ENCODE measurements at regions not wholly inside any gene's neighbourhood (a gene's known extent, or its start where the extent isn't known, plus 50 kb on each side); places are given as distances from the start of the nearest gene placed in this dataset.

DNA sequence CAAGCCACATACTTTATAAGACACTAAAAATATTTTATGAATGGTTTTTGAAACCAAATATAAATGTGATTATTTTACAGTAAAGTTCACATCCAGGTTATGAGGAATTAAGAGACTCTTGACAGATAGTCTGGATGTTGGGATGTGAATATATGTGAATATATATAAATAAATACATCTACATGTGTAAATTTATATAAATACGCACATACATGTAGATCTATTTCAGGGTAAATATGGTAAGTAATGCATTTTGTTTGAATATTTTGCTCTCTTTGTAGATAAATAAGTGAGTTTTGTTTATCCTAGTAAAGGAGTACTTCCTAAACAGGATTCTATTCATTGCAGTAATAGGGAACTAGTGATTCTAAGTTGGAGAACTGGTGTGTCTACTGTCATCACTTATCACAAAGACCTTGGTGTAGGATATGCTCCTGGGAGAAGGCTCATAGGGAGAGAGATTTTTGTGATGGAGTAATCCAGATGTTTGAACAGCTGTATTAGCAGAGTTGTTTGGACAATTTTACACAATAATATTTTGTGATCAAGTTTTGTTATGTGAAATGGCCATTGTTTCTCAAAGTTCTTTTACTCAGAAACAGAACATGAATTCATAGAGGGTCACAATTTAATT is 60.2 kb upstream of the NT5C1B start:
- Histone ChIP-seq H2AK5ac (ENCODE audit: low read depth, low read length) (no peak overlapping the region), H3K23ac (ENCODE audit: low read depth, low read length) (no peak overlapping the region), H3K4ac (ENCODE audit: low read depth, low read length) (no peak overlapping the region), H3K4me3 (ENCODE audit: insufficient read depth, low read depth, low read length) (no peak overlapping the region), H3K9me3 (ENCODE audit: control insufficient read depth, insufficient read depth, low read length) (no peaks in the 10 kb centered on the region), H2BK15ac (ENCODE audit: low read depth, low read length) (no peak overlapping the region), H4K8ac (ENCODE audit: low read depth in 2 of 2, low read length in 2 of 2) (no peak overlapping the region), H2AFZ (replicated peaks; ENCODE audit: low read length, poor library complexity) (no peak overlapping the region), H4K91ac (ENCODE audit: insufficient read depth, low read depth, low read length) (no peak overlapping the region), H2BK5ac (ENCODE audit: low read depth, low read length, poor library complexity, severe bottlenecking) (no peak overlapping the region), H3K27ac (ENCODE audit: insufficient read depth, low read length) (no peak overlapping the region), H3K36me3 (ENCODE audit: control insufficient read depth, insufficient read depth, low read length) (no peaks in the 10 kb centered on the region), H3K9ac (ENCODE audit: low read depth, low read length) (no peak overlapping the region), H4K5ac (ENCODE audit: low read depth, low read length) (no peak overlapping the region), H3K56ac (ENCODE audit: extremely low read depth, insufficient read depth, low read length) (no peak overlapping the region), H4K20me1 (ENCODE audit: insufficient read depth, low read length) (no peaks in the 10 kb centered on the region), H3K18ac (ENCODE audit: low read depth, low read length) (no peak overlapping the region), H3K14ac (replicated peaks; ENCODE audit: low read depth, low read length) (no peak overlapping the region), H3K79me1 (ENCODE audit: low read depth in 1 of 2, low read length in 2 of 2) (no peaks in the 10 kb centered on the region), H3K27me3 (ENCODE audit: control insufficient read depth, insufficient read depth, low read length) (no peaks in the 10 kb centered on the region), H2BK120ac (ENCODE audit: low read depth, low read length) (no peak overlapping the region), H3K4me1 (ENCODE audit: control insufficient read depth, insufficient read depth, low read length) (peaks cover 2% of the 10 kb centered on the region; the same call in 1 of the 2 replicates), H2BK20ac (ENCODE audit: low read depth, low read length) (no peak overlapping the region), H3K4me2 (ENCODE audit: low read depth, low read length) (no peak overlapping the region), H2AK9ac (replicated peaks; ENCODE audit: low read depth, low read length, poor library complexity) (no peak overlapping the region), H3K9me1 (ENCODE audit: insufficient read depth, low read length) (no peaks in the 10 kb centered on the region)
- dilution Hi-C loops (cut with HindIII; ENCODE audit: low sequenced_read_pairs, unreplicated experiment) (no loop called here), in situ Hi-C loops (cut with MboI; ENCODE audit: low sequenced_read_pairs) (no loop called here), intact Hi-C loops (cut with micrococcal nuclease) (no loop called here)
- ATAC-seq (ENCODE audit: low read depth) (no peak), DNase-seq (no peak)
- ChIA-PET POLR2A (ENCODE audit: unreplicated experiment) (no interaction called here), CTCF (no interaction called here)
- no TSS peak for BruUV-seq (replicated peaks)
- TF ChIP-seq RFX5 (IDR thresholded peaks at IDR 0.05; ENCODE audit: low read depth, low read length) = no peak
- no peak for TF ChIP-seq BHLHE40 (IDR thresholded peaks at IDR 0.05; ENCODE audit: low read depth, low read length)
- TF ChIP-seq RAD21 (IDR thresholded peaks at IDR 0.05; ENCODE audit: low read length) = no peak
- TF ChIP-seq, protein P1, sequence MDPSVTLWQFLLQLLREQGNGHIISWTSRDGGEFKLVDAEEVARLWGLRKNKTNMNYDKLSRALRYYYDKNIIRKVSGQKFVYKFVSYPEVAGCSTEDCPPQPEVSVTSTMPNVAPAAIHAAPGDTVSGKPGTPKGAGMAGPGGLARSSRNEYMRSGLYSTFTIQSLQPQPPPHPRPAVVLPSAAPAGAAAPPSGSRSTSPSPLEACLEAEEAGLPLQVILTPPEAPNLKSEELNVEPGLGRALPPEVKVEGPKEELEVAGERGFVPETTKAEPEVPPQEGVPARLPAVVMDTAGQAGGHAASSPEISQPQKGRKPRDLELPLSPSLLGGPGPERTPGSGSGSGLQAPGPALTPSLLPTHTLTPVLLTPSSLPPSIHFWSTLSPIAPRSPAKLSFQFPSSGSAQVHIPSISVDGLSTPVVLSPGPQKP (IDR thresholded peaks at IDR 0.05; ENCODE audit: borderline replicate concordance, low read depth, low read length) = no peak
- TF ChIP-seq POLR2A (IDR thresholded peaks at IDR 0.05; ENCODE audit: low read depth, low read length) = no peak
- no peak for TF ChIP-seq MAFK (IDR thresholded peaks at IDR 0.05; ENCODE audit: low read depth, low read length)
- no peak for TF ChIP-seq NFE2L2 (IDR thresholded peaks at IDR 0.05; ENCODE audit: low read depth, low read length)
- TF ChIP-seq, protein P2, sequence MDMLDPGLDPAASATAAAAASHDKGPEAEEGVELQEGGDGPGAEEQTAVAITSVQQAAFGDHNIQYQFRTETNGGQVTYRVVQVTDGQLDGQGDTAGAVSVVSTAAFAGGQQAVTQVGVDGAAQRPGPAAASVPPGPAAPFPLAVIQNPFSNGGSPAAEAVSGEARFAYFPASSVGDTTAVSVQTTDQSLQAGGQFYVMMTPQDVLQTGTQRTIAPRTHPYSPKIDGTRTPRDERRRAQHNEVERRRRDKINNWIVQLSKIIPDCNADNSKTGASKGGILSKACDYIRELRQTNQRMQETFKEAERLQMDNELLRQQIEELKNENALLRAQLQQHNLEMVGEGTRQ (IDR thresholded peaks at IDR 0.05; ENCODE audit: low read depth, low read length) = no peak
- TF ChIP-seq RCOR1 (IDR thresholded peaks at IDR 0.05; ENCODE audit: insufficient replicate concordance, low read length) = no peak
- WGBS, 2 experiments (ENCODE audit: extremely low coverage in 2 of 2, insufficient read length in 1 of 2) = no CpG with 5 or more reads among the region's 1 CpG

Data from IMR-90 (cell line).